GM12878 (cell line): ENCODE measurements at regions not wholly inside any gene's neighbourhood (a gene's known extent, or its start where the extent isn't known, plus 50 kb on each side); places are given as distances from the start of the nearest gene placed in this dataset.

Source experiments
- CEBPB ChIP-seq, 2 experiments: fragments of 150-350 bp in 1 of 2; IDR thresholded peaks; 2 replicates each; pipeline ENCODE4 v1.6.1; 2012 to 2014; ENCODE audit warnings: low read depth in 2 of 2, low read length in 2 of 2, borderline replicate concordance in 1 of 2, inconsistent platforms in 1 of 2
- CHD4 ChIP-seq: fragments of 200-600 bp; sonication (generic); IDR thresholded peaks from 2 replicates; pipeline ENCODE4 v1.6.1; 2016; ENCODE audit warnings: mild to moderate bottlenecking
- CREM ChIP-seq: IDR thresholded peaks from 2 replicates; pipeline ENCODE4 v1.6.1; 2014; ENCODE audit warnings: antibody characterized with exemption, low read depth
- CTCF ChIP-seq, 3 experiments: IDR thresholded peaks in 2 of 3; conservative IDR thresholded peaks in 1 of 3; 2 replicates each; pipeline ENCODE4 v1.5.1; 2011; ENCODE audit warnings: low read depth in 3 of 3, low read length in 3 of 3, mild to moderate bottlenecking in 3 of 3, control low read depth in 2 of 3, moderate library complexity in 2 of 3, inconsistent platforms in 1 of 3, mixed read lengths in 1 of 3; ENCODE audit not compliant: control insufficient read depth in 2 of 3, insufficient read depth in 1 of 3; ENCODE audit errors: extremely low read depth in 1 of 3
- EZH2 ChIP-seq: IDR thresholded peaks from 2 replicates; pipeline ENCODE4 v1.6.1; 2012; ENCODE audit warnings: low read depth, mild to moderate bottlenecking, control low read depth, inconsistent platforms, low read length, borderline replicate concordance; ENCODE audit not compliant: control insufficient read depth
- JUNB ChIP-seq: IDR thresholded peaks from 2 replicates; pipeline ENCODE4 v1.6.1; 2016; ENCODE audit warnings: antibody characterized with exemption, mild to moderate bottlenecking
- NFYA ChIP-seq: IDR thresholded peaks from 2 replicates; pipeline ENCODE4 v1.6.1; 2011; ENCODE audit warnings: low read depth, mild to moderate bottlenecking, low read length, improper control_type of control experiment, borderline replicate concordance
- NRF1 ChIP-seq: conservative IDR thresholded peaks from 2 replicates; pipeline ENCODE4 v1.6.1; 2011; ENCODE audit warnings: mild to moderate bottlenecking, low read depth, low read length, improper control_type of control experiment
- RAD21 ChIP-seq: IDR thresholded peaks from 2 replicates; pipeline ENCODE4 v1.6.1; 2011; ENCODE audit warnings: mild to moderate bottlenecking, low read depth, low read length, moderate library complexity; ENCODE audit not compliant: insufficient read depth
- SIN3A ChIP-seq: IDR thresholded peaks from 2 replicates; pipeline ENCODE4 v1.6.1; 2012; ENCODE audit warnings: low read depth, low read length, improper control_type of control experiment
- SP1 ChIP-seq: IDR thresholded peaks from one replicate; pipeline ENCODE4 v1.6.1; 2011; ENCODE audit warnings: low read depth, low read length
- ZZZ3 ChIP-seq: IDR thresholded peaks from 2 replicates; pipeline ENCODE4 v1.6.1; 2011; ENCODE audit warnings: low read depth; ENCODE audit not compliant: control insufficient read depth, insufficient read length

GRCh38 chr18:76233876-76234675 is 261.0 kb downstream of the ZNF516 start:
- no peak for TF ChIP-seq CEBPB (IDR thresholded peaks at IDR 0.05; ENCODE audit: borderline replicate concordance in 1 of 2, low read depth in 2 of 2, low read length in 2 of 2)
- no peak for TF ChIP-seq JUNB
- TF ChIP-seq CTCF (IDR thresholded peaks at IDR 0.05 in 2 of 3, conservative IDR thresholded peaks at IDR 0.05 in 1 of 3; ENCODE audit: control insufficient read depth in 2 of 3, extremely low read depth in 1 of 3, insufficient read depth in 1 of 3, low read depth in 3 of 3, low read length in 3 of 3), result no peak
- TF ChIP-seq EZH2, result no peak
- TF ChIP-seq NRF1, result no peak
- TF ChIP-seq NFYA, result no peak
- TF ChIP-seq SIN3A, result no peak
- no peak for TF ChIP-seq ZZZ3
- no peak for TF ChIP-seq CHD4
- no peak for TF ChIP-seq SP1
- TF ChIP-seq RAD21, result no peak
- no peak for TF ChIP-seq CREM
